Natural killer cell treated with Interleukin-12 subunit alpha and Interleukin-12 subunit beta and Interleukin-15 and Interleukin-18, amount 100 ng/mL, for 72 hours (primary cell): ENCODE measurements at regions not wholly inside any gene's neighbourhood (a gene's known extent, or its start where the extent isn't known, plus 50 kb on each side); places are given as distances from the start of the nearest gene placed in this dataset.

ENCODE experiments used
- ATAC-seq, 2 donors: fragments of 150-1000 bp; cut with Tn5 transposase in 1 of 2; sonication (Bioruptor Pico), chemical (Tn5 transposase) in 1 of 2; 2 replicates each; pipeline ENCODE4 v1.10.0; 2021
- DNase-seq: peaks from one replicate; pipeline ENCODE4 v3.0.0; 2022; ENCODE audit warnings: low spot score
- H3K27ac Mint-ChIP-seq, 2 donors: 1 replicate in 1 of 2; 2 replicates in 1 of 2; pipeline ENCODE4 v1.8.0; 2022; ENCODE audit warnings: mixed read lengths in 2 of 2, mild to moderate bottlenecking in 1 of 2, moderate library complexity in 1 of 2
- H3K27me3 Mint-ChIP-seq, 2 donors: 1 replicate in 1 of 2; 2 replicates in 1 of 2; pipeline ENCODE4 v1.8.0; 2022; ENCODE audit warnings: mixed read lengths in 2 of 2
- H3K36me3 Mint-ChIP-seq: one replicate; pipeline ENCODE4 v1.8.0; 2022; ENCODE audit warnings: mixed read lengths
- H3K4me1 Mint-ChIP-seq, 2 donors: 1 replicate in 1 of 2; 2 replicates in 1 of 2; pipeline ENCODE4 v1.8.0; 2022; ENCODE audit warnings: low read depth in 2 of 2, mixed read lengths in 2 of 2, mild to moderate bottlenecking in 1 of 2
- H3K4me3 Mint-ChIP-seq: one replicate; pipeline ENCODE4 v1.8.0; 2022; ENCODE audit warnings: mixed read lengths
- H3K9me3 Mint-ChIP-seq: 2 replicates; pipeline ENCODE4 v1.8.0; 2022; ENCODE audit warnings: mixed read lengths

DNA sequence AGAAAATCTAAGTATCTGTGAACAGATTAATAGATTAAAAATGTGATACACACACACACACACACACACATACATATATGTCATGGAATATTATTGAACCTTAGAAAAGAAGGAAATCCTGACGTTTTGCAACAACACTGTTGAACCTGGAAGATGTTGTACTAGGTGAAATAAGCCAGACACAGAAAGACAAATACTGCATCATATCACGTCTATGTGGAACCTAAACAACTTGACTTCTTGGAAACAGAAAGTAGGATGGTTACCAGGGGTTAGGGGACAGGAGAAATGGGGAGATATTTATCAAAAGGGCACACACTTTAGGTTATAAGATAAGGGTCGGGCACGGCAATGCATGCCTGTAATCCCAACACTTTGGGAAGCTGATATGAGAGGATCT is 698.4 kb upstream of the ID2 start:
- H3K4me3 Mint-ChIP-seq = no peak overlapping the region
- no peaks in the 10 kb centered on the region for H3K9me3 Mint-ChIP-seq
- H3K4me1 Mint-ChIP-seq = peaks cover 29 to 31% of the 10 kb centered on the region in 2 donors
- no peaks in the 10 kb centered on the region for H3K27me3 Mint-ChIP-seq
- no peak for ATAC-seq
- H3K36me3 Mint-ChIP-seq = peaks cover 7% of the 10 kb centered on the region
- peak overlapping the region in 1 of 2 donors; percentile 38 for H3K27ac Mint-ChIP-seq
- DNase-seq = no peak

DNA sequence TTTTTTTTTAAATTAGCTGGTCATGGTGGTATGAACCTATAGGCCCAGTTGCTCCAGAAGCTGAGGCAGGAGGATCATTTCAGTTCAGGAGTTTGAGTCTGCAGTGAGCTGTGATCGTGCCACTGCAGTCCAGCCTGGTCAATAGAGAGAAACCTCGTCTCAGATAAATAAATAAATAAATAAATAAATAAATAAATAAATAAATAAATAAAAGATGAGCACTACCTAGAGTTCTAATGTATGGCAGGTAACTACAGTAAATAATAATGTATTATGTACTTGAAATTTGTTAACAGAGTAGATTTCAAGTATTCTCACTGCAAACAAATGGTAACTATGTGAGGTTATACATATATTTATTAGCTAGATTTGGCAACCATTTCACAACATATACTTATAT is 697.9 kb upstream of the ID2 start:
- no peak overlapping the region for H3K4me3 Mint-ChIP-seq
- H3K4me1 Mint-ChIP-seq = peaks cover 29 to 31% of the 10 kb centered on the region in 2 donors
- no peak for ATAC-seq
- H3K36me3 Mint-ChIP-seq = peaks cover 7% of the 10 kb centered on the region
- no peaks in the 10 kb centered on the region for H3K9me3 Mint-ChIP-seq
- no peak for DNase-seq
- H3K27me3 Mint-ChIP-seq = no peaks in the 10 kb centered on the region
- peak overlapping the region; percentile 64 to 84 for H3K27ac Mint-ChIP-seq

DNA sequence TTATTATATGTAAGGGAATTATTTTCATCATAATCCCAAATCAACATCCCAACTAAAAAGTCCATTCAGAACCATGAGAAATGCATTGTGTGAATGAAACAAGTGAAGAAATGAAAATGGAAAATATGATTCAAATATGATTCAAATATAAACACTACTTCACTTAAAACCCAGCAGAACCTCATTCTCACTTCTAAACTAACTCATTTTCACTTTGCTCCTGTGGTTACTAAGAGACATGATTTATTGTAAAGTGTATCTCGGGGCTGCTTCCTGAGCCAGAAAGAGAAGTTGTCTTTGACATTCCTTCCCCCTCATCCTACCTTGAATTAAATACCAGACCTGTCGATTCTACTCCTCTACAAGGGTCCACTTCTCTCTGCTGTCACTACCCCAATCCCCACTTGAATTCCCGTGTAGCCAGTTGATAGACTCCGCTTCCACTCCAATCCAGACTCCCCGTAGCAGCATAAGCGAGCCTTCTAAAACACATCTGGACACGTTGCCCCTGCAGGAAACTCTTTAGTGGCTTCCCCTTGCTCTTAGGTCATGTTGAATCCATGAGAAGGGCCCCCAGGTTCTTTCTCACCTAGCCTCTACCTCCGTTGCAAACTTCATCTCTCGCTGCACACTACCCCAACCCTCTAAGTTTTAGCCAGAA is 697.0 kb upstream of the ID2 start:
- Mint-ChIP-seq H3K4me3 (peak overlapping the region; percentile 72), H3K27me3 (no peaks in the 10 kb centered on the region), H3K36me3 (peaks cover 7% of the 10 kb centered on the region), H3K4me1 (peaks cover 28 to 29% of the 10 kb centered on the region in 2 donors), H3K27ac (peak overlapping the region; percentile 64 to 84), H3K9me3 (no peaks in the 10 kb centered on the region)
- ATAC-seq (peak; percentile 76 to 77), DNase-seq (no peak)

DNA sequence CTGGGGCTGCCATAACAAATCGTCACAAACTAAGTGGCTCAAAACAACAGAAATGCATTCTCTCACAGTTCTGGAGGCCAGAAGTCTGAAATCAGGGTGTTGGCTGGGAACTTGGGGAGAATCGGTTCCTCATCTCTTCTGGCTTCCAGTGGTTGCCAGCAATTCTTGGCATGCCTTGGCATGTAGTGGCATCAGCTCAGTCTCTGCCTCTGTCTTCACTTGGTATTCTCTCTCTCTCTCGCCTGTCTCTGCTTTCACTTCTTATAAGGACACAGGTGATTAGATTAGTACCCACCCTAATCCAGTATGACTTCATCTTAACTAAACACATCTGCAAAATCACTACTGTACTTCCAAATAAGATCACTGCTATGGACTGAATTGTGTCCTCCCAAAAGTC is 695.4 kb upstream of the ID2 start:
- H3K36me3 Mint-ChIP-seq = peaks cover 7% of the 10 kb centered on the region
- H3K27ac Mint-ChIP-seq = peak overlapping the region in 1 of 2 donors; percentile 13
- no peaks in the 10 kb centered on the region for H3K27me3 Mint-ChIP-seq

DNA sequence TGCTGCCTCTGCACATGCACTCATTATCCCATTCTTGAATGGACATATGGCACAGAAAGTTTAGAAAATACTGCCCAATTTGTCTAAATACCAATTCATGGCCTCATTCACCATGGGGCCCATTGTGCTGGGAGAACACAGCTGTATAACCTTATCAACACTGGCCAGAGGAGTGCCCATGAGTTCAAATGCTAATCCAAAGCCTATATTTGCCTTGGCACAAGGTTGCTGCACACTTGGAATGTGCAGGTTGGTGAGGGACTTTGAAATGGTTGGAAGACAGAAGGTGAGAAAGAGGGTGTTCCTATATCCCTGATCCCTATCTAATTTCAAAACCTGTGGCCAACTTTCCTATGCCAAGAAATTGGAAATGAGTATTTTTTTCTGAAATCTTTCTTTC is 693.9 kb upstream of the ID2 start:
- Mint-ChIP-seq H3K27ac (no peak overlapping the region), H3K4me1 (peaks cover 23 to 28% of the 10 kb centered on the region in 2 donors)
- no peak for DNase-seq

More for the DNA sequence above, 695.4 kb upstream of the ID2 start:
- no peak overlapping the region for H3K4me3 Mint-ChIP-seq
- DNase-seq = no peak
- no peaks in the 10 kb centered on the region for H3K9me3 Mint-ChIP-seq
- peaks cover 28 to 29% of the 10 kb centered on the region in 2 donors for H3K4me1 Mint-ChIP-seq
- ATAC-seq = no peak

DNA sequence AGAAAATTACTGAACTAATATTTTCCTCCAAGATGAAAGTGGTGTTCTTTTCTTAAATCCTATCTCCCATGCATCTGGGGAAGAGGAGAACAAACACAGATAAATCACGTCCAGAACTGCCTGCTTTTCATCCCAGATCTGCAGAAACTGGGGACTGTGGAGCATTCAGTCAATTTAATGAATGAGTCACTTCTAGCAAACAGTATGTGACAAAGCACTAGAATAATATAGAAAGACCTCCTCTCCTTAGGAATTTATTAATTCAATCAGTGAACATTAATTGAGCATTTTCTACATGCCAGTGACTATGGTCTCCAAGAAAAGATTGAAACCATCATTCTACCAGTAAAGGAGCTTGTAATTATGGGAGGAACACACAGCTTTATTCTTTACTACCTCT is 693.4 kb upstream of the ID2 start:
- no peak for DNase-seq
- no peak overlapping the region for H3K4me3 Mint-ChIP-seq
- no peak for ATAC-seq
- H3K36me3 Mint-ChIP-seq = no peaks in the 10 kb centered on the region
- H3K4me1 Mint-ChIP-seq = peaks cover 23% of the 10 kb centered on the region in 2 donors
- no peak overlapping the region for H3K27ac Mint-ChIP-seq
- H3K9me3 Mint-ChIP-seq = peaks cover 5% of the 10 kb centered on the region
- no peaks in the 10 kb centered on the region for H3K27me3 Mint-ChIP-seq

More for the DNA sequence above, 693.9 kb upstream of the ID2 start:
- H3K9me3 Mint-ChIP-seq = peaks cover 5% of the 10 kb centered on the region
- H3K27me3 Mint-ChIP-seq = no peaks in the 10 kb centered on the region
- H3K4me3 Mint-ChIP-seq = no peak overlapping the region
- no peak for ATAC-seq
- no peaks in the 10 kb centered on the region for H3K36me3 Mint-ChIP-seq

DNA sequence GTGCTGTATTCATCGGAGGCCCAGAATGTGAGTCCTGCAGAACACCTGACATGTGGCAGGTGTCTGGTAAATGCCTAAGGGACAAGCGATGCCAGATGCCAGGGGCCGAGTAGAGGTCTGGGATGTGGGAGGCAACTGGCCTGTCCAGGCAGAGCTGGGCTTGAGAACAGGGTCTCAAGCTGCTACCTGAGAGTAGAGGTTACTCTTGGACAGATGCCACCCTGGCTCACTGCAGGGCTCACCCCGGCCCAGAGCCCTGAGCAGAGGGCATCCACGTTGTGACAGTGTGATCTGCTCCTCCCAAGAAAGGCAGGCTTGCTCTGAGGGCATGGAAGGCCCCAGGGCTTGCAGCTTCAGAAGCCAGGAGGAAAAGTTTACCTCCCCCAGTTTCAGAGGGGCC is 692.0 kb upstream of the ID2 start:
- H3K27me3 Mint-ChIP-seq = no peaks in the 10 kb centered on the region
- no peaks in the 10 kb centered on the region for H3K36me3 Mint-ChIP-seq
- ATAC-seq (peak in 1 of 2 donors; percentile 26), DNase-seq (no peak)
- peaks cover 5% of the 10 kb centered on the region for H3K9me3 Mint-ChIP-seq
- peaks cover 18 to 19% of the 10 kb centered on the region in 2 donors for H3K4me1 Mint-ChIP-seq
- H3K4me3 Mint-ChIP-seq = no peak overlapping the region
- no peak overlapping the region for H3K27ac Mint-ChIP-seq

DNA sequence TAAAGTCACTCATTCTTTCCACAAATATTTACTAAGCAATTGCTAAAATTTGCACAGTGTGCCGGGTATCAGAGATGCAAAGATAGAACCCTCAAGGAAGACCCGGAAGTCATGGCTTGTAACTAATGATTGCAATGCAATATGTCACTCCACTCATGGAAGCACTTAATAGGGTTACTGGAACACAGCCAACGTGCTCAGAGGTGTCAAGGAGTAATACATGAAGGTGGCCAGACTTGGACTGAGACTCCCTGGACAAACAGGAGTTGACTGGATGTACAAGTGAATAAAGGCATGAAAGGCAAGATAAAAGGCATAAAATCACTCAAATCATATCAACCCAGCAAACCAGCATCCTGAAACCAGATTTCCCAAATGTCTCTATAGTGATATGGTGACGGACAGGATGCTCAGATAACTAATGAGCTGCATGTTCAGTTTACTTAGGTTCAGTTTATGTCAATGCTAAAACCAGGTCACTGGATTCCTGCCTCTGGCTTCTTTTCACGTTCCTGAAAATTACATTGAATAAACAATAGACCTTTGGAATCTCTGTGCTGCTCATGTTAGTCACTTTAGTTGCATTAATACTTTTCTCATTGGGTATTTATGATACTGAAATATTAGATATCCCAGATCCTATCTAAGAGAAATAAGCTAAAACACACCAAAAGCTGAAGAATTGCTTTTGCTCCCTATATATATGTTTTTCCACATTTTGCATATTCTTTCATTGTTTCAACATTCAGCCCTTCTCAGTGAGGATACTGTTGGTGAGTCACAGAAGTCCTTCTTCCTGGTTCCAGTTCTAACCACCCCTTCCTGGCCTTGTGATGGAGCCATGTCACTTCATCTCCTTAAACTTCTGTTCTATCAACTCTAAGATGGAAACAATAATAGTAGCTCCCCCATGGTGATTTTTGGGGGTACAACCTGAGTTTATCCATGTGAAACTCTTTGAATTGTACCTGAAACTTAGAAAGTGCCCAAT is 688.9 kb upstream of the ID2 start:
- Mint-ChIP-seq H3K36me3 (no peaks in the 10 kb centered on the region), H3K9me3 (peaks cover 5% of the 10 kb centered on the region), H3K4me3 (no peak overlapping the region), H3K27me3 (no peaks in the 10 kb centered on the region), H3K27ac (no peak overlapping the region), H3K4me1 (peaks cover 18 to 27% of the 10 kb centered on the region in 2 donors)
- DNase-seq (no peak), ATAC-seq (no peak)

DNA sequence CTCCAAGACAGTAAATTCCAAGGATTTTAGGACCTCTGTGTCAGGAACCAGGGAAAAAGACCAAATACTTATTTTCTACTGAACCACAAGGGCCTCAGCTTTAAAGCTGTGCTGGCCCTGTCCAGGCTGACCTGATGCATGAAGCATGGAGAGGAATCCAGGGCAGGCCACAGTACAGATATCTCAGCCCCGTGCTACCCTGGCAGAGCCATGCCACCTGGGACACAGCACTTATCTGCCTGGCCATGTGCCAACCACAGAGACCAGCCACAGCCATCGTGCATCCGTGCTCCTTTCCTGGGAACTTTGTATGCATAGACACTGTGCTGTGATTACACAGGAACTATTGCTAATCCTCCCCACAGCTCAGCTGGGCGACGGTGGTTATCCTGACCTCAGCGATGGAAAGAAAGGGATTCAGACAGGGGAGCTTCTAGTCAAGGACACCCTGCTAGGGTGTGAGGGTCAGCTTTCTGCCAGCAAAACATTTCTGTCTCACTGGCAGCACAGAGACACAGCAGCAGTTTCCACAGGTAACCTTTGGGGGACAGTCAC is 687.4 kb upstream of the ID2 start:
- ATAC-seq (peak in 1 of 2 donors; percentile 43), DNase-seq (no peak)
- Mint-ChIP-seq H3K27ac (peak overlapping the region; percentile 7 to 78), H3K4me3 (no peak overlapping the region), H3K4me1 (peaks cover 18 to 27% of the 10 kb centered on the region in 2 donors), H3K36me3 (no peaks in the 10 kb centered on the region), H3K9me3 (peaks cover 5% of the 10 kb centered on the region), H3K27me3 (no peaks in the 10 kb centered on the region)

DNA sequence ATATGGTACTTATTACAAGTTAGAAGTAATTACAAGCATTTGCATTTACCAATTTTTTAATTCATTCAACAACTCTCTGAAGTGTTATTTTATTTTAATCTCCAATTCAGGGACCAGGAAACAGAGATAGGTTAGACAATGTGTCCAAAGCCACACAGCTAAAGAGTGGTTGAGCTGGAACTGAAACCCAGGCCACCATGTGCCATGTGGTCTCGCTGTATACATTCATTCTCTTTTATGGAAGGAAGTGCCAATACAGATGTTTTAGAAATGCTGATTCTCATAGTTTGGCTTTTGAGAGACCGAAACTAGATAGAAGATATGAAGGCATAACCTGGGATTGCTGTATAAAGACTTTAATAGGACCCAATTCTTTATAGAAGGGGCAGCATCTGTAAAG is 684.6 kb upstream of the ID2 start:
- H3K4me3 Mint-ChIP-seq = no peak overlapping the region
- no peaks in the 10 kb centered on the region for H3K27me3 Mint-ChIP-seq
- H3K27ac Mint-ChIP-seq = peak overlapping the region in 1 of 2 donors; percentile 78
- ATAC-seq = no peak
- DNase-seq = no peak
- no peaks in the 10 kb centered on the region for H3K9me3 Mint-ChIP-seq
- H3K4me1 Mint-ChIP-seq = peaks cover 18 to 33% of the 10 kb centered on the region in 2 donors
- H3K36me3 Mint-ChIP-seq = no peaks in the 10 kb centered on the region

DNA sequence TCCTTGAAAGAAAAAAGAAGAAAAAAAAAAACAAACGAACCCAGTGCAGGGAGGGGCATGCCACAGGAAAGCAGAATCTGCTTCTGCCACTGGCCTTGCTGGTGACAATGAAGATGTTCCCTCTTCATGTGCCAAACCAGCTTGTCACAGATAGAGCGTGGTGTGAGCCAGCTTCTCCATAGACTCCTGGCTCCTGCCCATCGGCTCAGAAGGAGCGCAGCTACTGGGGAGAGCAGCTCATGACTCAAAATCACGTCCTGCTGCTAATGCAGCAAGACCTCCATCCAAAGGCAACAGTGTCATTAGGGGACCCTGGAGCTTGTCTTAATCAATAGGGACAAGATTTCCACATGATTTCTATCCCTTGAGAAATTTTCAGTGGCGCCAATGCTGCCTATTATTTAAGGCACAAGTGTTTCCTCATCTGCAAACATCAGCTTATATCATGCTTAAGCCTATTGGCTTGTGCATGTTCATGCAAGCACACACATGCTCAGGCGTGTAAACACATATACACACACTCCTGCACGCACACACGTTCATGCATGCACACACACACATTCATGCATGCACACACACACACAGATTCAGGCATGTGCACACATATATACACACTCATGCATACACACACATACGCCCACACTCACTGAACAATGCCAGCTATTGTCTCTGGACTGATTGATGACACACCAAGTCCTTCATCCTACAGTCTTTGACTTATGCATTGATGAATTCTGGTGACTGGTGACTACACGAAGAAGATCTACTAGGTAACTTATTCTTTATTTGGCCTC is 682.0 kb upstream of the ID2 start:
- H3K4me1 Mint-ChIP-seq = peaks cover 27 to 42% of the 10 kb centered on the region in 2 donors
- H3K36me3 Mint-ChIP-seq = no peaks in the 10 kb centered on the region
- ATAC-seq = no peak
- DNase-seq = no peak
- no peak overlapping the region for H3K4me3 Mint-ChIP-seq
- no peaks in the 10 kb centered on the region for H3K27me3 Mint-ChIP-seq
- H3K9me3 Mint-ChIP-seq = no peaks in the 10 kb centered on the region
- H3K27ac Mint-ChIP-seq = no peak overlapping the region

DNA sequence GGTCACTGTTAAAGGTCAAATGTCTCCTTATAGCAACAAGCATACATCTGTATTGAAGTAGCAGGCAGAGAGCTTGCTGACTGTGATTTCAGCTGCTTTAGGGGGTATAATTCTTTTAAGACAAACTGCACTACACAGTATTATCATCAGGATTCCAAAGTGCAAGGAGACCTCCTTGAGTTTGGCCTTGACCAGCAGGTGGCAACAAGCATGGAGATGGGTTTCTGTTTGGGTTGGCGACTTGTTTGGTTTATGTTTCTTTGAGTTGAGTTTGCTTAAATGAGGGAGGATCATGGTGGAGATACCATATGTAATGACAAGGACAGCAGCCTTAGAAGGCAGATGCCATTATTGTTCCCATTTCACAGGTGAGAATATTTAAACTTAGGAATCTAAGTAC is 681.0 kb upstream of the ID2 start:
- no peaks in the 10 kb centered on the region for H3K9me3 Mint-ChIP-seq
- no peak for DNase-seq
- no peaks in the 10 kb centered on the region for H3K36me3 Mint-ChIP-seq
- peaks cover 28 to 35% of the 10 kb centered on the region in 2 donors for H3K4me1 Mint-ChIP-seq
- no peak overlapping the region for H3K27ac Mint-ChIP-seq
- no peaks in the 10 kb centered on the region for H3K27me3 Mint-ChIP-seq
- H3K4me3 Mint-ChIP-seq = no peak overlapping the region
- ATAC-seq = no peak

DNA sequence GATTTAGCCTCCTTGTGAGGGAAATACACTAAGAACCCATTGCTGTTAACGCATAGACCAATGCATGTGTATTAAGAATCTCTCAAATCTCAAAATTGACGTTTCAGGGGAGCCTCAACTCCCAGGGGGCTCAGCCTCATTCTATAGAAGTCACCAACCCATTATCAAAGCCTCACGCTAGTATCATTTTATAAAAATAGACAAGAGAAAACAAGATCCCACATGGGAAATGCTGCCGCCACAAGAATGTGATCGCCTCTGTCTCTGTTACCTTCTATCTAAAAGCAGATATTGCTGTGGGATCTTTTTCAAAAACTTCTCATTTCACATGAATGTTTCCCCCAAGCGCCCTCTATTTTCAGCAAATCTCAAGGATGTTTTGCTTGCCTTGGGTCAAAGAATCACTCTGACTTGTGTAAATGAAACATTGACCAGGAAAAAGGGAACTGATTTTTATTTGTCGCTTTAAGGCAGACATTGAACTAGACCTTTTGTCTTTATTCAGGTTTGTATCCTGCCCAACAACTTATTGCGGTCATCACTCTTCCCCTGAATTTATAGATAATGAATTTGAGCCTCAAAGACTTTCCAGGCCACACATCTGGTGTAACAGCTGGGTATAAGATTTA is 679.0 kb upstream of the ID2 start:
- Mint-ChIP-seq H3K4me1 (peaks cover 18 to 27% of the 10 kb centered on the region in 2 donors), H3K27me3 (no peaks in the 10 kb centered on the region), H3K36me3 (no peaks in the 10 kb centered on the region), H3K4me3 (no peak overlapping the region), H3K9me3 (no peaks in the 10 kb centered on the region), H3K27ac (peak overlapping the region in 1 of 2 donors; percentile 90)
- ATAC-seq = no peak
- DNase-seq = no peak
